C4-2B (cell line): ENCODE measurements at regions not wholly inside any gene's neighbourhood (a gene's known extent, or its start where the extent isn't known, plus 50 kb on each side); places are given as distances from the start of the nearest gene placed in this dataset.

Source experiments
- CTCF ChIP-seq: fragments of 450-650 bp; conservative IDR thresholded peaks from 2 replicates; pipeline ENCODE4 v1.5.1; 2017; ENCODE audit warnings: mild to moderate bottlenecking
- ZFX ChIP-seq: fragments of 450-650 bp; IDR thresholded peaks from 2 replicates; pipeline ENCODE4 v1.6.1; 2017

GRCh38 chr2:221289389-221289788, 282.7 kb downstream of the EPHA4 start:
- TF ChIP-seq CTCF (no peak), ZFX (no peak)
